Fibroblast of skin of right quadriceps (primary cell): ENCODE measurements at regions not wholly inside any gene's neighbourhood (a gene's known extent, or its start where the extent isn't known, plus 50 kb on each side); places are given as distances from the start of the nearest gene placed in this dataset.

Experiments
- DNase-seq: peaks from one replicate; pipeline ENCODE4 v3.0.0-alpha.2; 2013

DNA sequence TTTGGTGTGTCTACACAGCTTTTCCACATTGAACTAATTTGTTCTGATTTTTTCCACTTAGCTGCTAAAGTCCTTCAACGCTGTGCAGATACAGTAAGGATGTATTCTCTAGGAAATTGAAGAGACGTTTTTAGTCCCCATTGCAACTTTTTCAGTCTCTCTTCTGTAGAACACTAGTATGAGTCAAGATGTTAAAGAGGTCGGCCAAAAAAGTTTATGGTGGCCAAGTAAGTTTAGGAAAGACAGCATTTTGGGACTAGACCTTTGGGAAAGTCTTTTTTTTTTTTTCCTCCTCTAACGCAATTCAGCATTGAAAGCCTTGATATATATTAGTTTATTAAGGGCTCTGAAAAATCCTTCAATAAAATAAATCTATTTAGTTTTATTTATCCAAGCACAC, 243.5 kb upstream of the FBXL7 start:
- no peak for DNase-seq

GRCh38 chr5:15255576-15255975, 244.4 kb upstream of the FBXL7 start:
- DNase-seq: no peak

DNA sequence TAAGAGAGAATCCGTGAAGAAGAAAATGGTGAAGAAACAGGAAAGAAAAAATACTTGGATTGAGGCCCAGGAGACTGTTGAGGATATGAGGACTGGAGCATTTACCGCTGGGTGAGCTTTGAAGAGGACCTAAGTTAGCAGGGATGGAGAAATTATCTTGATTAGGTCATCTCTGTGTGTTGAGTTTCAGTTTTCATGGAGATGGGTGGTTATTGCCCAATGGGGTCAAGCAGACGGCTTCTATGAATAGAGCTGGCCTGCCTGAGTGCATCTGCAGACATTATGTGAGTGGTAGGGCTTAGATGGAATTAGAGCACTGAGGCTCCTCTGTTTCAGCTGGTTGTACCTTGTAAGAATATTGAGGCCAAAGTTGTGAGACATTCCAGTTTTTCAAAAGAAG, 245.4 kb upstream of the FBXL7 start:
- peak; percentile 10 for DNase-seq

- DNase-seq: peak; percentile 19
Observed at GRCh38 chr5:15252331-15252730, 247.6 kb upstream of the FBXL7 start.

- DNase-seq: peak; percentile 84
Observed at GRCh38 chr5:15249152-15249551, 250.8 kb upstream of the FBXL7 start.

- DNase-seq: no peak
Observed at GRCh38 chr5:15248731-15249130, 251.2 kb upstream of the FBXL7 start.

DNA sequence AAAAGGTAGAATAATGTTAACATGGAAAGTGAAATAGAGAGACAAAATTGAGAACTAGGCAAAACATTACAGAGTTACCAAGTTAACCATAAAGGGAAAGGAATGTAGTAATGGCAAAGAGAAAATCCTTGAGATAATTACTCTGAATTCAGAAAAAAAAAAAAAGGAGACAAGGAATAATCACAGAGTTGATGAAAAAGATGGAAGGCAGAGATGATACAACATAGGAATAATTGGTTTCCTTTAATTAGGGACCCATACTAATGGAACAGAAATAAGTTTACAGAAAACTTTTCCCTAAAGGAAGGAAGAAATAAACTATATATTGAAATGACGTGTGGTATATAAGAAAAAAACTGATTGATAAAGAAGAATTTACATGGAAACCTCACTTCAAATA, 254.1 kb upstream of the FBXL7 start:
- no peak for DNase-seq

GRCh38 chr5:15243301-15244020, 256.5 kb upstream of the FBXL7 start:
- no peak for DNase-seq

GRCh38 chr5:15241216-15241821, 258.7 kb upstream of the FBXL7 start:
- peak; percentile 10 for DNase-seq

- DNase-seq: no peak
Observed at GRCh38 chr5:15238006-15238405, 262.0 kb upstream of the FBXL7 start.

DNA sequence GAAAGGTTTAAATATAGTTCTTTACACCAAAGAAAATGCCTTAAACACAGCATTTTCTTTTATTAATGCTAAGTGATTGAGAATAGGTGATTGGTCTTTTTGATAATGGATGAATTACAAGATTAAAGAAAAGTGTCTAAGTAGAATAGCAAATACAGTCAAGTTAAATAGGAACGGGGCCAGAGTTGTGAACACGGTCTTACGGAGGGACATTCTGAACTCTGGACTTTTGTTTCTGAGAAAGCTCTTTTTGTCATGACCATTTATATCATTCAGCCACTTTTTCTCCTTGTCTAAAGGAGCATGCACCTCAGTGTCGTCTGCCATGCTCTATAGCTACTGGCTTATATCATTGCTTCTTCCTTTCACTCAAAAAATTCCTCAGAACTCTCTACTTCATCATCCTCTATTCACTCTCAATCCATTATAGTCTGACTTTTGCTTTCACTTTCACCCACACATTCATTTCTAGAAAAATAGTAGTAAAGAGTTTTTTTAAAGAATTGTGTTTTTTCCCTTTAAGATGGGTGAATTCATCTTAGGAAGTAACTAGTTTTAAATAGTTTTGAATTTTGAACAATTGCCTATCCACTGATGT, 263.0 kb upstream of the FBXL7 start:
- no peak for DNase-seq

DNA sequence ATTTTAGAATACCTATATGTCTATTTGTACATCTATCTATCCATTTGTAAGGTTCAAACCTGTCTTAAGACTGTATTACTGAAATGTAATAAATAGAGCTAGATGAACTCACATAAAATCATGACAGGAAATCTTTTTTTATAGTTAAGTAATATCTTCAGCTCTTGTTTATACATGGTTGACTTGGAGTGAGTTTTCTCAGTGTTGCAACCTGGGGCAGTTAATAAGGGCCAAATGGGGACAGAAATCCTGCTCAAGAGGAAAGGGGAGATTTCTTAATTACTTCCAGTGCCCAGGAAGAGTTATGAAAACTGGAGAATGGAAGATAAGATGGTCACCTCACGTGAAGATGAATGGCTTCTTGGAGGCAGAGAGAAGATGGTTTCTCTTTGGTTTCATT, 265.1 kb upstream of the FBXL7 start:
- DNase-seq: no peak

DNA sequence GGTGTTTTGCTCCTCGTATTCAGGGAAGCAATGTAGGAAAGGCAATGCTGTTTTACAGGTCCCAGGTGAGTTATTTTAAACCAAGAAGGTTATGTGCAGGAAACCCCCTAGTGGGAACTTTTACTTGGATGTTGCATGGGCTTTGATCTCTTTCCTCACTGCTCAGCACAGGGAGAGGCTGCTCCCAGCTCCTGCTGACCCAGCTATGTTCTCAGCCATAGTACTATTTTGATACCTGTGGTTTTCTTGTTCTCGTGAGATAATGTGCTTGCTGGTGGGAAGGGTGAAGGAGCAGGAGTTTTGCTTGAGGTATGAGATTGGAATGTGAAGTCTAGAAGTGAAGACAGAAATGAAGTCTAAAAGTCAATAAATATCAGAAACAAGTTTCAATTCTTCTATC, 265.6 kb upstream of the FBXL7 start:
- no peak for DNase-seq

GRCh38 chr5:15233566-15233965, 266.4 kb upstream of the FBXL7 start:
- no peak for DNase-seq

GRCh38 chr5:15222156-15222555, 277.8 kb upstream of the FBXL7 start:
- no peak for DNase-seq

DNA sequence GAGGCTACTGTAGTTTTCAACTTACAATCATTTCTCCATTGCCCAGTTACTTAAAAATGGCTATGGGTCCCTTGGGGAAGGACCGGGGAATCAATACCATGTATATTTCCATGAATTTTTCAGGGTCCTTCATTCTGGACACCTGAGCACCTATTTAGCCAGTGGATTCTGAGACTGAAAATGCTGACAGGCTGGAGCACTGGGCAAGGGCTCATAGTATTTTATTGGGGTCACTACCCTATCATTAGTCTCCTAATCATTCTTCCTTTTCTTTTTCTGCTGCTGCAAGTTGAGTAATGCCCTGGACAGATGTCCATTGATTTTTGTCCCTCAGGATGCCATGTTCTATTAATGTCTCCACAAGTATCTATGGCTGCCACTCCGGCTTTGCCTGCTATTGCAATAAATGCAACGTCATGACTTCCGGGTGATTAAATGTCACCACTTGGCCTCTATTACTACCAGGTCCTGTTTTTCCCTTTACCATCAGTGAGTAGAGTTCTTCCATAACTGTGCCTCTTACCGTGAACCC, 279.3 kb upstream of the FBXL7 start:
- no peak for DNase-seq

DNA sequence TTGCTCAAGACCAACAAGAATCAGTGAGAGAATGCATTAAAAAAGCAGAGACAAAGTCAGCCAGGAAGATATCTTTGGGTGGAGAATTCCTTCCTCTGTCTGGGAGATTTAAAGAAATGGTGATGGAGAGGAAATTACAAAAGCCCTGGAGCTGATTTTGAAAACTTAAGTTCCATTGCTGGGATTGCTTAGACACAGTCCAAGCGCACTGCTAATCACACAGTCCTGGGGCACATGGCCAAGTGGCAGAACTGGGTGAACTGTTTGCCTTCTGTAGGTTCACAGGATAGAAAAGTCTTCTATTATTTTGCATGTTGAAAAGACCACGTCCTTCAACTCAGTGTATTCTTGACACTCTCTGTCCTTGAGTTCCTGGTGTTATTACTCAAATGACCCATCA, 284.9 kb upstream of the FBXL7 start:
- DNase-seq: no peak

- DNase-seq: no peak
Observed at GRCh38 chr5:15214010-15214409, 286.0 kb upstream of the FBXL7 start.

DNA sequence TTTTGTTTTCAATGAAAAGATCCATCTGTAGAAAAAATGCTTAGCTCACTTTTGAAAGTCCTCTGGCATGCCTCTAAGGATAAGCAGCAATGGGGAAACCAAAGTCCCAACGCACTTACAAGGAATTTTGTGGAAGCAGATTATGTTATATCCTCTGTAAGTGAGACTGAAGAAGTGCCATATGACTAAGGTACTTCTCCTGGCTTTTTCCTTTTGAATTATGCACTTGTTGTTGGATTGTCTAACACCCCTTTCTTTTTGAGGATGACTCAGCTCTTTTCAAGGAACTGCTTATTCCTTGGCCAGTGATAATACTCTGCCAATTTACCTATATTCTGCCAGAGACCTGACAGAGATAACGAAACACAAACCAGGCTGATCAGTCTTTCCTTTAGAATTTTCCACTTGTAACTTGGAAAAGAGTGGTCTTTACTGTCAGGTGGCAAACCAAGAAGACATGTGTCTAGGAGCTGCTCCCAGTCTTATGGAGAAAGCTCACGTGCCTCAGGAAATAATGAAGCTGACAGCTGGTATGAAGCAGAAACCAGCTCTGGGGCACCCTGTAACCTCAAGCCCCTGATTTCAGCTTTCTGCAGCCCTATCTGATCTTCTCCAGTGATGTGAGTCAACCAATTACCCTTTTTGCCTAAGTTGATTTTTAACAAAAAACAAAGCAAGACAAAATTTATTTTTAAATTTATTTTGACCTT, 290.8 kb upstream of the FBXL7 start:
- DNase-seq: no peak

GRCh38 chr5:15206133-15206532, 293.8 kb upstream of the FBXL7 start:
- DNase-seq: no peak

DNA sequence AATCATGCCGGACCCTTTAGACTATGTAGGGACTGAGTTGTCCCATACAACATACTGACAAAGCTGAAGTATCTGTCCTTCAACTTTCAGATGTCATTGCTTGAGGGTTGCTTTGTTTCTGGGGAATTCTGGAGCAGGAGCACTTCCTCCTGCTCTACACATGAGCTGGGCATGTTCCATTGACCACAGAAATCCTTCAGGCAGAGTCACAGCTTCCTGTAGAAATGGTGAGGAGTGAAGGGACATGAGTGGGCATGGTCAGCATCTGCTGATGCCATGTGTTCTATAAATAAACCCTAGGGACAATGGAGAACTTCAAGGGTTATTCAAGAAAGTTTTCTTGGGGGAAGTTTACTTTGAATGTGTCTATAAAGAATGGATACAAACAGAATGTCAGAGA, 296.6 kb upstream of the FBXL7 start:
- DNase-seq: peak; percentile 17

GRCh38 chr5:15191012-15191411, 309.0 kb upstream of the FBXL7 start:
- DNase-seq: no peak

GRCh38 chr5:15183520-15183919, 311.9 kb upstream of the ANKH start:
- DNase-seq: no peak

DNA sequence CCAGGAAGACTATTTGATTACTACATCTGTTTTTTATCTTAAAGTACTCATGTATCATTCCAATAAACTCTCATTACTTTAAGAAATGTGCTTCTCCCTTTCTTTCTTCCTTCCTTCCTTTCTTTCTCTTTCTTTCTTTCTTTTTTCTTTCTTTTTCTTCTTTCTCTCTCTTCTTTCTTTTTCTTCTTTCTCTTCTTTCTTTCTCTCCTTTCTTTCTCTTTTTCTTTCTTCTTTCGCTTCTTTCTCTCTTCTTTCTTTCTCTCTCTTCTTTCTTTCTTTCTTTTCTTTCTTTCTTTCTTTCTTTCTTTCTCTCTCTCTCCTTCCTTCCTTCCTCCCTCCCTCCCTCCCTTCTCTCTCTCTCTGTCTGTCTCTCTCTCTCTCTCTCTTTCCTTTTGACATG, 298.6 kb upstream of the ANKH start:
- DNase-seq: no peak
